ENCODE measurements at regions not wholly inside any gene's neighbourhood (a gene's known extent, or its start where the extent isn't known, plus 50 kb on each side); places are given as distances from the start of the nearest gene placed in this dataset.

DNA sequence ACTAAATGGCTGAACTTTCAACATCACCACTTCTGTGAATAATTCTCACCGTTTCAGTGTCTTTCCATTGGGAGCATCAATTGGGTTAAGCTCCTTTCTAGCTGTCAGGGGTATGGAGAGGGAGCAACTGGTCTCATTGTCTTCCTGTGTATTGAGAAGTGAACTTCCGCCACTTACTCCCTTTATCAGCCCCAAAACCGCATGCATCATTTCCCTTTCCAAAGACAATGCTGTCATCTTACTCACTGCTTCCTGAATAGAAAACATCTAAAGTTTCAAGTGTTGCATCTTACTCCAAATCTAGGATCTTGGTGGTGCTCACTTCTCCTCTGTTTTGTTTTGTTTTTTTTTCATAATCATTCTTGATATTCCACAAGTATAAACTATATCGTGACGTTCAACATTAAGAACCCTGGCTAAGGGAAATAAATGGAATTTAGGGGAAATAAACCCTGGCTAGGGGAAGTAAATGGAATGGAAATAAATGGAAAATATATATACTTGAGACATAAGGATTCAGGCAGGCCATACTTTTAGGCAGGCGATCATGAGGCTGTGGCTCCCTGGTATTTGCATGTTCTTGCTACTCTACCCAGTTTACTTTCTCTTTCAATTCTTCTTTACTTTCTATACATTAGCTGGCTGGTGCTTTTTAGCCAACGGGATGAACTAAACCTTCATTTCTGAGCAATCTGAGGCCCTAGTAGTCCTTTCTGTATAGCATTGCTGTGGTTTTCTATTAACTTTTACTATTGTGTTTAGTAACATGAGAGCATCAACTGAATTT, 371.9 kb downstream of the BMPER start:
- TF ChIP-seq, protein P1, sequence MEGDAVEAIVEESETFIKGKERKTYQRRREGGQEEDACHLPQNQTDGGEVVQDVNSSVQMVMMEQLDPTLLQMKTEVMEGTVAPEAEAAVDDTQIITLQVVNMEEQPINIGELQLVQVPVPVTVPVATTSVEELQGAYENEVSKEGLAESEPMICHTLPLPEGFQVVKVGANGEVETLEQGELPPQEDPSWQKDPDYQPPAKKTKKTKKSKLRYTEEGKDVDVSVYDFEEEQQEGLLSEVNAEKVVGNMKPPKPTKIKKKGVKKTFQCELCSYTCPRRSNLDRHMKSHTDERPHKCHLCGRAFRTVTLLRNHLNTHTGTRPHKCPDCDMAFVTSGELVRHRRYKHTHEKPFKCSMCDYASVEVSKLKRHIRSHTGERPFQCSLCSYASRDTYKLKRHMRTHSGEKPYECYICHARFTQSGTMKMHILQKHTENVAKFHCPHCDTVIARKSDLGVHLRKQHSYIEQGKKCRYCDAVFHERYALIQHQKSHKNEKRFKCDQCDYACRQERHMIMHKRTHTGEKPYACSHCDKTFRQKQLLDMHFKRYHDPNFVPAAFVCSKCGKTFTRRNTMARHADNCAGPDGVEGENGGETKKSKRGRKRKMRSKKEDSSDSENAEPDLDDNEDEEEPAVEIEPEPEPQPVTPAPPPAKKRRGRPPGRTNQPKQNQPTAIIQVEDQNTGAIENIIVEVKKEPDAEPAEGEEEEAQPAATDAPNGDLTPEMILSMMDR (IDR thresholded peaks at IDR 0.05), result no peak

DNA sequence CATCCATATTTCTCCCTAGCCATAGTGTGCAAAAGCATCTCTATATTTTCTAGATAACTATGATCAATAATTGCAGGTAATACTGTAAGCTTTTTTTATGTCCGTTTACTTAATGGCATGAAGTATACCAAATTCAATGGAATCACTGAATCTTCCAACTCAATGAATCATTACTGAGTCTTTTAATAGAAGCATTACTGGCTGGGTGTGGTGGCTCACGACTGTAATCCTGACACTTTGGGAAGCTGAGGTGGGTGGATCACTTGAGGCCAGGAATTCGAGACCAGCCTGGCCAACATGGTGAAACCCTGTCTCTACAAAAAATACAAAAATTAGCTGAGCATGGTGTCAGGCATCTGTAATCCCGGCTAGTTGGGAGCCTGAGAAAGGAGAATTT, 372.5 kb downstream of the BMPER start:
- TF ChIP-seq, protein P1 (IDR thresholded peaks at IDR 0.05), result no peak

DNA sequence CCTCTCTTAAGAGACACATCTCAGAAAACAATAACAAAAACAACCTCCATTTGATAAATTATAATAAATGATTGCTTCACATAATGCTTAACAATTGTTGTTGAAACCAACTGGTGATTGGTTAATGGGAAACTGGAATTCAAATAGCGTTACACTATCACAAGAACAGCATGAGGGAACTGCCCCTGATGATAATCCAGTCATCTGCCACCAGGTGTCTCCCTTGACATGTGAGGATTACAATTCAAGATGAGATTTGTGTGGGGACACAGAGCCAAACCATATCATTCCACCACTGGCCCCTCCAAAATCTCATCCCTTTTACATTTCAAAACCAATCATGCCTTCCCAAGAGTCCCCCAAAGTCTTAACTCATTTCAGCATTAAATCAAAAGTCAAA, 375.9 kb downstream of the BMPER start:
- TF ChIP-seq, protein P1 (IDR thresholded peaks at IDR 0.05), result peak; percentile 25; the same call in 1 of the 2 replicates

DNA sequence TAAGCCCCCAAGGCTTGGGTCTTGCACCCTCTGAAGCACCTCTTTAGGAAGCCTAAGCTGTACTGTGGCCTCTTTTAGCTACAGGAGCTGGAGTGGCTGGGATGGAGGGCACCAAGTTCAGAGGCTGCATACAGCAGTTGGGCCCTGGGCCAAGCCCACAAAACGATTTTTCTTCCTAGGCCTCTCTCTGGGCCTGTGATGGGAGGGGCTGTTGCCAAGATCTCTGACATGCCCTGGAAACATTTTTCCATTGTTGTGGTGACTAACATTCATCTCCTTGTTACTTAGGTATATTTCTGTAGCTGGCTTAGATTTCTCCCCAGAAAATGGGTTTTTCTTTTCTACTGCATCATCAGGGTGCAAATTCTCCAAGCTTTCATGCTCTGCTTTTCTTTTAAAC, 375.7 kb upstream of the NPSR1 start:
- TF ChIP-seq, protein P1 (IDR thresholded peaks at IDR 0.05), result no peak

DNA sequence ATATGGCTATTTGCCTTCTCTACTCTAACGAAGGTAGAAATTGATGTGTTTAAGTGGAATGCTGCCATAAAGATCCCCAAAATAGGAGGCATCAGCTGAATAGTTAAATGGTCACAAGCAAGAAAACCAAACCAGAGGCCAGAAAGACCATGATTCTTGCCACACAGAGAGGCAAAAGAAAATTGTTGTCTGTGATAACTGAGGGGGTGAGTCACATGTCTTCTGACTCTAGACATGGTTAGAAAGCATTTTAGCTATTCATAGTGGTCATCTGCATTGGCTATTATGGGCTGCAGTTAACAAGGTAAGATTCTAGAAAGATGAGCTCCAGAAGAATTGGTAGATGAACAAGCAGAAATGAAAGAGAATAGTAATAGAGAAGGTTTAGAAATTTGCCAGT, 361.4 kb upstream of the NPSR1 start:
- TF ChIP-seq, protein P1 (IDR thresholded peaks at IDR 0.05), result no peak

DNA sequence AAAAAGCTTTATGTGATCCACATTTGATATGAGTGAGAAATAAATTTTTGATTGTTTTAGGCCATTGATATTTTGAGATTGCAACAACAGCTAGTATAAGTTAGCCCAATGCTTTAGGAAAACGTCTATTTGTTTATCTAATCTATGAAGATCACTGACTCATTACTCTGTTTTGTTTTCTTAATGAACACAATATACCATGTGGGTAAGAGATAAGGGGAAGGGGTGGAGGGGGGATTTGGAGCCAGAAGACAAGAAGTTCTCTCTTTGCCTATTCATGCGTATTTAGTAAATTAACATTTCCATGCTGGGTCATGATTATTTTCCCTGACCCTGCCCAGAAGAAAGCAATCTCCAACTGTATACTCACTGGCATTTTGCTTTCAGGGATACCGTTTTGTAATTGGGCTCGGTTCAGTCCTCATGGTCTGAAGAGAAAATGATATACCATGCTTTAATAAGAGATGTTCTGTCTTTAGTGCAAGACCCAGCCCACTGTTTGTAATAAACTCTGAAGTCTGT, 359.5 kb upstream of the NPSR1 start:
- TF ChIP-seq, protein P1 (IDR thresholded peaks at IDR 0.05), result no peak

DNA sequence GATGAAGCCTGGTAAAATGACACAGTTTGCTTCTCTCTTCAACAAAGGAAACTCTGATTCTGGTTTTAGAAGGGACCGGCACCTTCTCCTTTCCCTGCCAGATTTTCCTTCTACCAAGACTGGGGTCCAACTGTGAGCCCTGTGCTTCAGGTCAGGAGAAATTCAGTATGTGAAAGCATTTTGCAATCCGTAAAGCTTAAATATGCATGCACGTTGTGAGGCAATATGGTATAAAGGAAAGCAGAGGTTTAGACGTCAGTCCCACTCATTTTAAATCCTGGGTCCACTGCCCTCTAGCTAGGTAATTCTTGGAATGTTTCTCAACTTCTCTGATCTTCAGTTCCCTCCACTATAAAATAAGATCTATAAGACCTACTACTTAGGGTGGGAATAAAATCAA, 359.0 kb upstream of the NPSR1 start:
- TF ChIP-seq, protein P1 (IDR thresholded peaks at IDR 0.05), result no peak
